SK-N-SH (cell line): ENCODE measurements at regions not wholly inside any gene's neighbourhood (a gene's known extent, or its start where the extent isn't known, plus 50 kb on each side); places are given as distances from the start of the nearest gene placed in this dataset.

Experiments
- CTCF ChIA-PET: fragments of 300-600, 350-600 bp; formaldehyde crosslinking; extraction: SDS; loops from one replicate; lab custom pipeline; 2021; lab: Yijun Ruan, JAX
- POLR2A ChIA-PET: fragments of 350-600 bp; sonication (Branson Sonifier 250); formaldehyde crosslinking; extraction: SDS; loops from one replicate; lab custom pipeline; 2020; ENCODE audit warnings: antibody characterized with exemption, inconsistent platforms; lab: Yijun Ruan, JAX
- DNase-seq: peaks from one replicate; pipeline ENCODE4 v3.0.0; 2012
- H2AFZ ChIP-seq: fragments of 200-600 bp; sonication (generic); 2 replicates; pipeline ENCODE4 v1.8.1; 2016; ENCODE audit warnings: antibody characterized with exemption, mild to moderate bottlenecking, low read depth
- H3F3A ChIP-seq: fragments of 200-600 bp; sonication (generic); replicated peaks from 2 replicates; pipeline ENCODE3; 2016; ENCODE audit warnings: antibody characterized with exemption, mild to moderate bottlenecking; ENCODE audit not compliant: insufficient read depth
- H3K27ac ChIP-seq, 2 experiments: fragments of 200-500 bp in 1 of 2; fragments of 200-600 bp in 1 of 2; sonication (Bioruptor generic) in 1 of 2; sonication (generic), shearing (Covaris generic) in 1 of 2; 2 replicates each; pipeline versions ENCODE4 v1.5.1 to v1.6.1; 2014 to 2016; ENCODE audit warnings: low read depth in 2 of 2, inconsistent platforms in 1 of 2, low read length in 1 of 2, mild to moderate bottlenecking in 1 of 2, mixed read lengths in 1 of 2
- H3K27me3 ChIP-seq: fragments of 200-600 bp; sonication (generic), shearing (Covaris generic); 2 replicates; pipeline ENCODE4 v1.6.1; 2016; ENCODE audit warnings: mixed run types; ENCODE audit not compliant: insufficient read depth
- H3K36me3 ChIP-seq, 2 experiments: fragments of 200-500 bp in 1 of 2; fragments of 200-600 bp in 1 of 2; sonication (Bioruptor generic) in 1 of 2; sonication (generic) in 1 of 2; replicated peaks in 1 of 2; 2 replicates each; pipeline versions ENCODE3 to v1.5.1; 2014 to 2016; ENCODE audit warnings: low read length in 1 of 2, mild to moderate bottlenecking in 1 of 2; ENCODE audit not compliant: insufficient read depth in 2 of 2, control insufficient read depth in 1 of 2
- H3K4me1 ChIP-seq, 2 experiments: fragments of 200-500 bp in 1 of 2; fragments of 200-600 bp in 1 of 2; sonication (Bioruptor generic) in 1 of 2; sonication (generic), shearing (Covaris generic) in 1 of 2; 2 replicates each; pipeline versions ENCODE4 v1.5.1 to v1.6.1; 2014 to 2016; ENCODE audit warnings: low read depth in 1 of 2, low read length in 1 of 2, mixed run types in 1 of 2; ENCODE audit not compliant: insufficient read depth in 2 of 2, control insufficient read depth in 1 of 2
- H3K4me2 ChIP-seq: fragments of 200-600 bp; sonication (generic), shearing (Covaris generic); 2 replicates; pipeline ENCODE4 v1.6.1; 2017; ENCODE audit warnings: mixed run types
- H3K4me3 ChIP-seq, 2 experiments: fragments of 200-500 bp in 1 of 2; fragments of 200-600 bp in 1 of 2; sonication (Bioruptor generic) in 1 of 2; sonication (generic), shearing (Covaris generic) in 1 of 2; 2 replicates each; pipeline versions ENCODE4 v1.5.1 to v1.8.1; 2014 to 2016; ENCODE audit warnings: low read depth in 2 of 2, inconsistent platforms in 1 of 2, low read length in 1 of 2, mild to moderate bottlenecking in 1 of 2, mixed read lengths in 1 of 2, moderate library complexity in 1 of 2
- H3K79me2 ChIP-seq: fragments of 200-600 bp; sonication (generic); 2 replicates; pipeline ENCODE4 v1.8.1; 2017; ENCODE audit warnings: mild to moderate bottlenecking; ENCODE audit not compliant: insufficient read depth
- H3K9ac ChIP-seq: fragments of 200-600 bp; sonication (generic); 2 replicates; pipeline ENCODE4 v1.6.1; 2017; ENCODE audit warnings: mixed run types
- H3K9me2 ChIP-seq: fragments of 200-600 bp; sonication (generic); 2 replicates; pipeline ENCODE4 v1.6.1; 2017; ENCODE audit warnings: mixed run types
- H3K9me3 ChIP-seq: fragments of 200-600 bp; sonication (generic); 2 replicates; pipeline ENCODE4 v1.6.1; 2017; ENCODE audit warnings: mixed run types, mild to moderate bottlenecking, moderate library complexity
- H4K20me1 ChIP-seq: fragments of 200-600 bp; sonication (generic); 2 replicates; pipeline ENCODE4 v1.6.1; 2017; ENCODE audit warnings: mild to moderate bottlenecking, mixed run types; ENCODE audit not compliant: insufficient read depth
- CHD2 ChIP-seq: fragments of 150-350 bp; IDR thresholded peaks from 2 replicates; pipeline ENCODE4 v1.6.1; 2018; ENCODE audit warnings: low read length; ENCODE audit not compliant: partially characterized antibody
- CTCF ChIP-seq: fragments of 200-600 bp; sonication (generic); IDR thresholded peaks from 2 replicates; pipeline ENCODE4 v1.6.1; 2017; ENCODE audit warnings: antibody characterized with exemption, mild to moderate bottlenecking, moderate library complexity
- EP300 ChIP-seq, 2 experiments: IDR thresholded peaks; 2 replicates each; pipeline versions ENCODE4 v1.4.0 to v1.6.1; 2012; ENCODE audit warnings: borderline replicate concordance in 1 of 2, low read depth in 1 of 2, low read length in 1 of 2
- EZH2phosphoT487 ChIP-seq: fragments of 200-600 bp; sonication (generic); IDR thresholded peaks from 2 replicates; pipeline ENCODE4 v1.6.1; 2017; ENCODE audit warnings: low read depth, mixed run types, mild to moderate bottlenecking, antibody characterized with exemption, moderate library complexity, borderline replicate concordance
- FOXJ3 ChIP-seq: sonication (generic); formaldehyde crosslinking; IDR thresholded peaks from 2 replicates; pipeline ENCODE4 v1.5.1; 2020; ENCODE audit warnings: mild to moderate bottlenecking, missing genetic modification reagents
- FOXM1 ChIP-seq: IDR thresholded peaks from 2 replicates; pipeline ENCODE4 v1.4.0; 2012; ENCODE audit warnings: low read depth, mild to moderate bottlenecking
- GABPA ChIP-seq: IDR thresholded peaks from 2 replicates; pipeline ENCODE4 v1.4.0; 2012; ENCODE audit warnings: low read depth, mild to moderate bottlenecking
- MAX ChIP-seq: IDR thresholded peaks from 2 replicates; pipeline ENCODE4 v1.4.0; 2012; ENCODE audit warnings: low read depth
- MXI1 ChIP-seq: IDR thresholded peaks from 2 replicates; pipeline ENCODE4 v1.6.1; 2012; ENCODE audit warnings: mild to moderate bottlenecking, low read depth, low read length, improper control_type of control experiment
- NRF1 ChIP-seq: IDR thresholded peaks from 2 replicates; pipeline ENCODE4 v1.6.1; 2012; ENCODE audit warnings: low read depth, mild to moderate bottlenecking, low read length
- PBX3 ChIP-seq: IDR thresholded peaks from 2 replicates; pipeline ENCODE4; 2012
- RAD21 ChIP-seq: IDR thresholded peaks from 2 replicates; pipeline ENCODE4 v1.6.1; 2012; ENCODE audit warnings: mild to moderate bottlenecking, low read length
- REST ChIP-seq: IDR thresholded peaks from 2 replicates; pipeline ENCODE4 v1.6.1; 2012; ENCODE audit warnings: mild to moderate bottlenecking, low read depth, low read length, moderate library complexity
- RFX5 ChIP-seq: IDR thresholded peaks from 2 replicates; pipeline ENCODE4 v1.6.1; 2012; ENCODE audit warnings: mild to moderate bottlenecking, improper control_type of control experiment, low read length
- RXRA ChIP-seq: IDR thresholded peaks from 2 replicates; pipeline ENCODE4 v1.4.0; 2012; ENCODE audit warnings: low read depth, mild to moderate bottlenecking, borderline replicate concordance
- SMC3 ChIP-seq: IDR thresholded peaks from 2 replicates; pipeline ENCODE4 v1.6.1; 2012; ENCODE audit warnings: low read depth, low read length, improper control_type of control experiment
- TAF1 ChIP-seq: IDR thresholded peaks from 2 replicates; pipeline ENCODE4 v1.6.1; 2012; ENCODE audit warnings: low read depth, mild to moderate bottlenecking, low read length, moderate library complexity, borderline replicate concordance
- TCF12 ChIP-seq: IDR thresholded peaks from 2 replicates; pipeline ENCODE4 v1.4.0; 2012
- TEAD4 ChIP-seq: IDR thresholded peaks from 2 replicates; pipeline ENCODE4 v1.4.0; 2012; ENCODE audit warnings: mild to moderate bottlenecking, borderline replicate concordance; ENCODE audit not compliant: insufficient read depth
- USF1 ChIP-seq: IDR thresholded peaks from 2 replicates; pipeline ENCODE4 v1.4.0; 2012; ENCODE audit warnings: low read depth, borderline replicate concordance
- USF2 ChIP-seq: fragments of 150-350 bp; IDR thresholded peaks from 2 replicates; pipeline ENCODE4 v1.6.1; 2017; ENCODE audit warnings: antibody characterized with exemption, low read length, low read depth, borderline replicate concordance
- WGBS: methylation state at CpG from one replicate; pipeline ENCODE4 v1.1.6; 2017; ENCODE audit warnings: low lambda C conversion rate; 5-methylcytosine and 5-hydroxymethylcytosine counted together

GRCh38 chr10:36188080-36188453 lies 546.0 kb upstream of the FZD8 start (continued):
- TF ChIP-seq CTCF, result no peak

GRCh38 chr10:36187380-36188079 lies 545.4 kb upstream of the FZD8 start:
- Histone ChIP-seq H3K4me2 (no peak overlapping the region), H3K9me3 (peaks cover 7% of the 10 kb centered on the region), H3K9me2 (no peaks in the 10 kb centered on the region), H3F3A (no peaks in the 10 kb centered on the region), H4K20me1 (no peaks in the 10 kb centered on the region), H3K27ac (no peak overlapping the region), H3K9ac (no peak overlapping the region), H3K27me3 (no peaks in the 10 kb centered on the region), H3K79me2 (no peaks in the 10 kb centered on the region), H3K4me3 (no peak overlapping the region), H2AFZ (no peak overlapping the region), H3K4me1 (peaks cover 0 to 10% of the 10 kb centered on the region in 2 experiments; a peak in 1 of 4 replicates), H3K36me3 (peaks cover 0 to 3% of the 10 kb centered on the region in 2 experiments)
- ChIA-PET CTCF (interaction anchor here (0.7 kb wide), 1 partner anchor 34 kb away, joined by 3 read pairs; no protein-coding TSS in a partner anchor), POLR2A (no interaction called here)
- no peak for TF ChIP-seq GABPA
- TF ChIP-seq TCF12, result no peak
- no peak for TF ChIP-seq USF2
- TF ChIP-seq TEAD4, result no peak
- TF ChIP-seq NRF1, result no peak
- TF ChIP-seq MXI1, result no peak
- TF ChIP-seq REST, result no peak
- no peak for TF ChIP-seq USF1
- TF ChIP-seq PBX3, result no peak
- TF ChIP-seq RFX5, result no peak
- no peak for TF ChIP-seq CHD2
- no peak for TF ChIP-seq TAF1
- TF ChIP-seq SMC3, result no peak
- TF ChIP-seq MAX, result no peak
- no peak for TF ChIP-seq RAD21
- TF ChIP-seq FOXM1, result no peak
- TF ChIP-seq EP300 (IDR thresholded peaks at IDR 0.05; ENCODE audit: borderline replicate concordance in 1 of 2, low read depth in 1 of 2, low read length in 1 of 2), result no peak
- no peak for TF ChIP-seq EZH2phosphoT487
- no peak for TF ChIP-seq RXRA
- TF ChIP-seq FOXJ3, result no peak
- WGBS, result 87% methylated on average over 6 of the region's 6 CpGs
- no peak for DNase-seq
